Embryonic facial prominence (tissue), 1 donor: ENCODE measurements at regions not wholly inside any gene's neighbourhood (a gene's known extent, or its start where the extent isn't known, plus 50 kb on each side); places are given as distances from the start of the nearest gene placed in this dataset.
"Not testable (repeated sequence)": the region's sequence is repeated elsewhere in the genome, so short reads cannot be mapped to it uniquely, and the experiment has no call there.

Source experiments
- DNase-seq: peaks from one replicate; pipeline ENCODE4 v3.0.0-alpha.2; 2016; ENCODE audit errors: extremely low spot score

DNA sequence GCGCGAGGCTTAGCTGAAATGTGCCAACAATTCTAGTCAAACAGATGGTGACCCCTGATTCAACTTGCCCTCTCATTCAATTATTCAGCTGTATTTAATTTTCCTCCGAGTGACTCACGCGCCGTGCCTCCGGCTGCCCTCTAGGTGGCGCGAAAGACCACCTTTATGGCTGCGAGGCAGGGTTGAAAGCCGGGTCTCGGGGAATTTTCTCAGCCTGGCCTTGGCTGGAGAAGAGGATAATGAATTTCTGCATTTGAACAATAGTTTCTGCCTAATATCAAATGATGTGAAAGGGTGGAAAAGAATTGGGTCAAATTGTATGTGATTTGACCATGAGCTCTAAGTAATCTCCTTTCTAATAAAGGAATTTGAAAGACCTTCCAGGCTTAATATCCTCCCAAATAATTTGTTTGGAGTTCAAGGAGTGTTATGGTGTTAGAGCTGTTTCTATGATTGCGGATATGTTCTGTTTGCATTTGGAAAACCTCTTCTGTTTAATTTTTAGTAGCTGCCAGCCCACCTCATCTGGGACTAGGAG, 310.9 kb downstream of the ZNF536 start:
- peak; percentile 82 for DNase-seq

DNA sequence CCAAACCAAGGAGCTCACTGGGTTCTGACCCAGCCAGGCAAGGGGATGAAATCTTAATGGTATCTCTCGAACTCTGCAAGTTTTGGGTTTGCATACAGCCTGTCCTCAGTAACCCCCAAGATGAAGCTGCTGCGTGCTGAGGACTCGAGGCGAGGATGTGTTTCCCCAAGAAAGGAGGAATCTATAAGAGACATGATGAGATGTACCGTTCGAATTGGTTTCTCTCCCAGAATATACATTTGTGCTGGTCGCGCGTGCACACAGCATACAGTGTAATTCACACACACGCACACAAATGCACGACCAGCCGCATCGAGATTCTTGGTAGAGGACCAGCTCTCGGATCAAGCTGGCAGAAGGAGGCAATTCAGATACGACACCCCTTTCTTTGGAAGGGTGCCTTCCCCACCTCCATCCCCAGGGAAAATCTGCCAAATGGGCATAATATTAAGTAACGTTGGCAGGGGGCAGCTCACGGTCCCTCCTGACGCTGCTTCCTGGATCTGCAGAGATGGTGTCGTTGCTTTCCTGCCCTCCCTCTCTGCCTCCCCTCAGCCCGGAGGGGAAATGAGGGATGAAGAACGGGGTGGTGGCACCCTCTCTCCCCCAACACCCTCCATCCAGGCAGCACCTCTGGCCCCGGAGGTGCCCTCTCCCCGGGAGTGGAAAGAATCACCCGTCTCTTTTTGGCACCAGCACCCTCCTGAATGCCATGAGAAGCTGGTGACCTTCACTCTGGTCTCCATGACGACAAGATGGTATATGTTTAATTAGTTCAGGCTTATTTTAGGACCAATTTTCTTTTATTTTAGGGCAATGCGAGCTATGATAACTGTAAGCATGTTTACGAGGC, 310.2 kb downstream of the ZNF536 start:
- no peak for DNase-seq

DNA sequence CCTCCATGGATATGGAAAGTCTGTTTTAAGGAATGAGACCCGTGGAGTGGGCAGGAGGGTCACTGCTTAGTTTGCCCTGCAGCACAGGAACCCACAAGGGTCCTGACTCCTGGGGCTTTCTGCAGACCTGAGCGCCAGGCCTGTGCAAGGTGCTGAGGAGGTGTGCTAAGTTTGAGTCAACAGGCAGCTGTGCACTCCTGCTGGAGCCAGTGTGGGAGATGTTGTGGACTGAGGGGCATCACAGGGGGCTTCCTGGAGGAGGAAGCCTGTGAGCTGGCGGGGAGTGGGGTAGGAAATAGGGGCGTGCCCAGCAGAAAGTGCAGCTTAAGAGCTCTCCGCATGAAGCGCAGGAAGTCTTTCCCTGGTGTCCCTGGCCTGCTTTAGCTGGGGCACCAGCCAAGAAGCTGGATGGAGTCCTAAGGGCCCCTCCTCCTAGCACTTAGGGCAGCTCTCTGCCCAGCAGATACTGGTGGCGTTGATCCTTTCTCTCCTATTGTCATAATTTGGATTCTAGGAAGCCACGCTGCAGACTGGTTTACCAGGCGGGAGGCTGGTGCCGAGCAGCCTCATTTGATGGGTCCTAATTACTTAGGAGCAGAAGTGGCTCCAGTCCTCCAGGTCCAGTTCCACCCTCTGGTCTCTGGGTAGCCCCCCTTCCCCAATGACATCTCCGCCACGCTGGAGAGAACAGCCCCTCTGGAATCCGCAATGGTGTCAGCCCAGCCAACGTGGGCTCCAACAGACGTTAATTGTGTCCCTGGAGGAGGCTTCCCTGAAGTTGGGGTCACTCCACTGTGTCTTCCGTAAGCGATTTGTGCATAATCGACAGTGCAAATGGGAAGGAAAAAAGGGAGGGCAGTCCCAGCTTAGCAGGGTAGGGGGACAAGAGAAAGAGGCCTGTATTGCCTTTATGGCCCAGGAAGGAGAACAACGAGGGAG, 309.2 kb downstream of the ZNF536 start:
- DNase-seq, result no peak

DNA sequence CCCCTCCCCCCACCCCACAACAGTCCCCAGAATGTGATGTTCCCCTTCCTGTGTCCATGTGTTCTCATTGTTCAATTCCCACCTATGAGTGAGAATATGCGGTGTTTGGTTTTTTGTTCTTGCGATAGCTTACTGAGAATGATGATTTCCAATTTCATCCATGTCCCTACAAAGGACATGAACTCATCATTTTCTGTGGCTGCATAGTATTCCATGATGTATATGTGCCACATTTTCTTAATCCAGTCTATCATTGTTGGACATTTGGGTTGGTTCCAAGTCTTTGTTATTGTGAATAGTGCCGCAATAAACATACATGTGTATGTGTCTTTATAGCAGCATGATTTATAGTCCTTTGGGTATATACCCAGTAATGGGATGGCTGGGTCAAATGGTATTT, 308.2 kb downstream of the ZNF536 start:
- not testable (repeated sequence) for DNase-seq

DNA sequence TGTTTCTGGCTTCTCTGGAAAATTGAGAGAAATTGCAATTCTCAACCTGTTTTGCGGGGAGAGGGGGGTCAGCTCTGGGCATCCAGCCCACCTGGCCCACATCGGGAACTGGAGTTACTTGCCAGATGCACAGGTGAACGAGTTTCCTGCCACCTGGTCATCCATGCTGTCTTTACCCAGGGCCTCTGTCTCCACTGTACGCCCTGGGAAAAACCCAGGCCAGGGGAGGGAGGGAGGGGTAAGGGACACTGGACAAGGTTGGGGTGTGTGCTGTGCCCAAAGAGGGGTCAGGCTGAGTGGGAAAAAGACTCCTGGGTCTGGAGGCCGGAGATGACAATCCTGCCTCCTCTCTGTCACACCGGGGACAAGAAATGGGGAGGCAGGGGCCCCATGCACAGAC, 307.6 kb downstream of the ZNF536 start:
- DNase-seq, result no peak

DNA sequence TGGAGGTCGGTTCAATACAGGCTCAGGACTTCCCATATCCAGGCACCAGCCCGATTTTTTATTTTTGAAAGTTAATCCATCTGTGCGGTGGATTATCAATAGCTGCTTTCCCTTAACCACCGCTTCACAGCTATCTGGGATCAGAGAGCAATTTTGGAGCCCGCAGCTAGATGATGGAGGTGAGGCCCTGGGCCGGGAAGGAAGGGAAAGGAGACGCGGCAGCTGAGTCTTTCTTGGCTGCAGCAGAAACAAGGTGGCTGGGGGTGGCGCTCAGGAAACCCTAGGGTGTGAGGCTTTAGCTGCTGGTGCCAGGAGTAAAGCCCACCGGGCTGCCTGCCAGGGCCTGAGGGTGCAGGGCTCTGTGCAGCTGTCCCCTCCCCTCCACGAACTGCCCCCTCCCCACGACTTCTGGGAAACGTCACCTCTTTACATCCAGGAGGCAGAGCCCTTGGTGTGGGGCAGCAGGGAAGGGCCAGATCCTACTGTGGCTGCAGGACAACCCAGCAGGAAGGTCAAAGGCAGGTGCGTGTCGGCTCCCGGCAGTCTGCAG, 307.0 kb downstream of the ZNF536 start:
- no peak for DNase-seq

DNA sequence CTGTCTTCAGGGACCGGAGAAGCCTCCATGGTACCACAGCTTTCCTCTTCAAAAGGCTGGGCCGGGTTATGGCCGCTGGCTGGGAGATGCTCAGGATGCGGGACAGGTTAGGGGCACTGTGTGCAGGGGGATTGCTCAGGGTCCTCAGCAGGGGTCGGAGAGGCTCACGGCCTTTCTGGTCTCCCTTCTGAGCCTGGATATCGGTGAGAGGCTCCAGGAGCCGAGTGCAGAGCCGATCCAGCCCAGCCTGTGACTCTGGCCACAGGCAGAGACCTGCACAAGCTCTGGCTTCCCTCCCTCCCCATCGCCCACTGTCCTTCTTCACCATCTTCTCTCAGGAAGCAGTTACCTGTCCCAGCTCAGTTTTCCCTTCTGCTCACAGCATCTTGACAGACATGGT, 306.0 kb downstream of the ZNF536 start:
- DNase-seq, result no peak

DNA sequence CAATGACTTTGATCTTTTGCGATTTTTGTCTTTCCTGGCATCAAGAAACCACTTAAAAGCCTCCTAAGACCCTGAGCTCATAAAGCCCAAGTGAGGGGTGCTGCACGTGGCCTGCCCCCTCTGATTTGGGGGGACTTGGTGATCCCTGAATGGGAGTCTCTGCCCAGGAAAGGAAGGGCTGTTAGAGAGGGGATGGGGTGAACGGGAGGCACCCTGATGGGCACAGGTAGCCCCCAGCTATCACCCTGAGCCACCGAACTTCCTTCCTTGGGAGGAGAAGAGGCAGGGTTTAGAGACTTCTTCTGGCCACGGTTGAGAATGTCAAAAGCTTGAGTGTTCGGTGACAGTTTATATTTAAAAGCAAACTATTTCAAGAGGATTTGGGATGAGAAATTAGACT, 305.5 kb downstream of the ZNF536 start:
- DNase-seq, result no peak

DNA sequence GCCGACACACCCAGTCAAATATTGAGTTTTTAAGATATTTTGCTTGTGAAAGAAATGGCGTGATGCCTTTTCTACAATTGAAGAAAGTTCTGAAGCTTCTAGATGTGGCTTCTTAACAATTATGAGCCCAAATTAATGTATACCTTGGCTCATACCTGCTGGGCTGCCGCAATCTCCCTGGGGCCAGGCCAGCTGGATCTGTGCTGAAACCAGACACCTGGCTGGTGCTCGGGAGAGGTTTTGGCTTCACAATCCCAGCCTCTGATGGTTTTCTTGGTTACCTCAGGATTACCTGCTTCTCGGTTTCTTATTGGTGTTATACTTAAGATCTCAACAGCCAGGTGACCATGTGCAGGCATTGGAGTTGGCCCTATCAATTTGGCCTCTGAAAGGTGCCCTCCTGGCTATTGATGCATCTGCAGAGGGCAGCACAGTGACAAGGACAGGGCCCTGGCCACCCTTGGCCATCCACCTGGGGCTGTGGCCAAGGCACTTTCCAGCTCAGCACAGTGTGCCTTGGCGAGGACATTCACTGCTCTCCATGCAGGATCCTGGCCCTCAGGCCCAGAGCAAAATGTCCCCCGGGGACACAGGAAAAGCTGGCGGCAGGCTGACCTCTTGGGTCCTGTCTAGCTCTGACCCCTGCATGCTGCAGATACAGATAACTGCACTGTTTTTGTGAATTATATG, 305.0 kb downstream of the ZNF536 start:
- DNase-seq, result no peak

DNA sequence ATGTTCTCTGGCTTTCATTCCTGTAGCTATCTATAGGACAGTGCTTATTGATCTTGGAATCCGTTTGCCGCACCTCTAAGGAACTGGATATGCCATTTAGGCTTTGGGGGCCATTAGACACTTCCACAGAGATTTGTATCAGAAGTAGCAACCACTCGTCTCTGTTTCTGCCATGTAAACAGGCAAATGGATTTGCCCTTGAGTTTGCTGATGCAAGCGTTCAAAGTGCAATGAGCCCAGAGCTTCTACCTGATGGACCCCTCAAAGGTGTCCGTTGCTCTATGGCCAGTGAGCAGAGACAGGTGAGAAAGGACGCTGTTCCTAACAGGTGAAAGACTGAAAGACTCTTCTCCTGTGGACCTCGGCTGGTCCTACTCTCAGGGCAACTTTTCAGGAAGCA, 302.9 kb downstream of the ZNF536 start:
- DNase-seq, result no peak

DNA sequence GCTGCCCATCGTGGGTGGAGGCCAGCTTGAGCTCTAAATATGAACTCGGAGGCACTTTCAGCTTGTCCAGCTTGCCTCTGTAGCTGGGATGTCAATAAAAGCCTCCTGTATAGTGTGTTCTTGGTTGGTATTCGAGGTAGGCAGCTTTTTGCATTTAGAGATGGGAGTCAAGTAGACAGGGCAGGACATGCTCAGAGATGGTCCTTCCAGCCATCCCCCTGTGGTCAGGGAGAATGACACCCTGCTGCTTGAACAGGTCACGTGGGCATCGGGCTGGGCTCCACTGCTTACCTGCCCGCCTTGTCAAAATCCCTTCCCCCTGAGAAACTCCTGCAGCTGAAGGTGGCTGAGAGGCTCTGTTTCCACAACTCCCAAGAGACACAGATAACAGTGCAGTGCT, 302.5 kb downstream of the ZNF536 start:
- DNase-seq, result no peak

DNA sequence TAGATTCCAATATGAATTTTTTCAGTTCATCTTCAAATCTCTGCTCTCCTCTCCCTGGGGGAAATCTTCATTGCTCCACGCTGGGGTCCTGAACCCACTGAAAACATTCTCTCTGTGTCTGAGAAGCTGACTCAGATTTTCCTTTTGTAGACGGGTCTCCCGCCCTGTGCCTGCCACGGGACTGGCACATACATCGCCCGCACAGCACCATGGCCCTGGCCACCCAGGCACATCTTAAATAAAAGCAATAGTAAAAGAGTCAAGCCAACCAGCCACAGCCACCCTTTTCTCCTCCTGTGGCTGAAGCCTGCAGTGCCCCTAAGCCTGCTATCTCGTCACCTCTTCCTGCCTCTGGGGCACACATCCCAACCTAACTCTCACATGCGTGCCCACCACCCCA, 301.2 kb downstream of the ZNF536 start:
- DNase-seq, result no peak

DNA sequence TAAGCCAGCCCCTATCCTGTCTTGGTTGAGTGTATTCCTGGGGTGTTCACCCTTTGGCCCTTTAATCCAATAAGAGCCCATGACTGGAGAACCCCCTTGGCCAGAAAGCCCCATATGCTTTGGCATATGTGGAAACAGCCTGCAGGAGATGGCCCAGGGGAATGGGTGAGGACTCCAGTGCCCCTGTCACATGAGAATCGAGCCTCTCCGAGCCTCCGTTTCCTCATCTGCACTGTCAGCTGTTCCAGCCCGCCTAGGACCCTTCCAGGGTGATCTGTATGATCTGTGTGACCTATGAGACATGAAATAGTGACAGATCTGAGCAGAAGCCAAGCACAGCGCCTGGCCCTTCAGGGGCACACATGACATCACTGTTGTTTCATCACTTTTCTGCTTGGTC, 300.7 kb downstream of the ZNF536 start:
- DNase-seq, result no peak

DNA sequence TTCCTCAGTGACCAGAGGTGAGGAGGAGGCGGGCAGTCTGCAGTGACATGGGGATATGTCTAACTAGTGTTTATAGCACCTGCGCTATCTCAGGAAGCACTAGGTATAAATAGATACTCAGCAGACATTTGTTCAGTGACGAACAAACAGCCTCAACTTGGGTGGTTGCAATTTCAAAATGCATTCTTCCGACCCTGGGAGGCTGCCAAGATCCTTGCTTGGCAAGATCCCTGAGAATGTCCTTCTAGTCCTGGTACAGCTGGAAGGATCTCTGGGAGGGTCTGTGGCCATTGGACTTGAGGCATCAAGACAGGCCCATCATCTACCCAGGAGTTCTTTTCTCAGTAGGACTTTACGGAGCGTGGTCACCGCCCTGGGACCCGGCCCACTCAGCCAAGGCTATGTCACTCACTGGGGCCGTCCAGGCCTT, 299.5 kb downstream of the ZNF536 start:
- no peak for DNase-seq

DNA sequence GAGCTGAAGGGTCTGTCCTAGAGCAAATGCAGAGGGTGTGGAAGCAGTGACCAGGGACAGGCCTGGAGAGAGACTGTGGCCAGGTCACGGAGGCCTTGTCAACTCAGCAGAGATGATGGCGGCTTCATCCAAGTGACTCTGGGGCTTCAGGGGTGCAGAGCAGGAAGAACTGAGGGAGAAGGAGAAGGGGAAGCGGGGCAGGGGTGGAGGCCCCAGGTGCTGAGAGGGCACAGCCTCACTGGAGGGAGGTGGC, 299.1 kb downstream of the ZNF536 start:
- no peak for DNase-seq

DNA sequence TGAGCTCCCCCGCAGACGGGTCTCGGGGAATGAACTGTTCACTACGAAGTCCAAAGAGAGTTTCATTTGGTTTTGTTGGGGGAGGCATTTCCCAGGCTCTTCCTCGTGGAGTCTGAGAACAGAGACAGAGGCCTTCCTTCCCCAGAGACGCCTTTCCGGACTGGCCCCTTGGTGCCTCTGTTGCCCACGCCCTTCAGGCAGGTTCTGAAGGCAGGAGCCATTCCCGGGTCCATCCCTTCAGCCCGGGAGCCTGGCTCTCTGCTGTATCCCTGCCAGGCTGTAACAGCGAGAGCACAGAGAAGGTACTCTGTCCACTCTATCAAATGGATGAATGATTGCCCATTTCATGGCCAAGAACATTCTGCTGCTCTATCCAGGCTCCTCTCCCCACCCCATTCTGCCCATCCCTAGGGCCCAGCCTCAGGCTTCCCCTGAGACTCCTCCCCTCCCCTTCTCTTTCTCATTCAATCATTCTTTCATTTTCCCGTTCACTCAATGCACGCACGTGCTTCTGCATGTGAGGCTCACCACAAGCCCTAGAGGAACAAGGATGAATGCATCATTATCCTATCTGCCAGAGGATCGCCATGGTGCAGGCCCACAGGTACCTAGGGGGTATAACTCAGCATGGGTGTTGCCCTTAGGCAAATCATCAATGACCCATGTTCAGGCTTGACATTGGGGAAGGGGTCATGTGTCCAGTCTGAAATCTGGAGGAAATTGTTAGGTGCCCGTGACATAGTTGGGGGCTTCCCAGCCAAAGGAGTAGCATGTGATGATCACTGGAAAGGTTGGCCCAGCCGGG, 298.6 kb downstream of the ZNF536 start:
- no peak for DNase-seq

DNA sequence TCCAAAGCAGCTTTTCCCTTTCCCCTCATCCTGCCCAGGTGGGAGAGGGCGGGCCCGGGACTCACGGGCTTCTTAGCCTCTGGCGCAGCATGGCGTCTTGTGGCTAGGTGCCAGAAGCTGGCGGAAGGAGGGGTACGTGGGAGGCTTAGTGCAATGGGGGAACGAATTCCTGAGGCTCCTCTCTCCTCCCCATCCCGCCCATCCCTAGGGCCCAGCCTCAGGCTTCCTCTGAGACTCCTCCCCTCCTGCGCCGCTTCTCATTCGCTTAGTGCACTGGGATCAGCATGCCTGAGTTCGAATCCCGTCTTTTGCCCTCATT, 297.8 kb downstream of the ZNF536 start:
- no peak for DNase-seq

DNA sequence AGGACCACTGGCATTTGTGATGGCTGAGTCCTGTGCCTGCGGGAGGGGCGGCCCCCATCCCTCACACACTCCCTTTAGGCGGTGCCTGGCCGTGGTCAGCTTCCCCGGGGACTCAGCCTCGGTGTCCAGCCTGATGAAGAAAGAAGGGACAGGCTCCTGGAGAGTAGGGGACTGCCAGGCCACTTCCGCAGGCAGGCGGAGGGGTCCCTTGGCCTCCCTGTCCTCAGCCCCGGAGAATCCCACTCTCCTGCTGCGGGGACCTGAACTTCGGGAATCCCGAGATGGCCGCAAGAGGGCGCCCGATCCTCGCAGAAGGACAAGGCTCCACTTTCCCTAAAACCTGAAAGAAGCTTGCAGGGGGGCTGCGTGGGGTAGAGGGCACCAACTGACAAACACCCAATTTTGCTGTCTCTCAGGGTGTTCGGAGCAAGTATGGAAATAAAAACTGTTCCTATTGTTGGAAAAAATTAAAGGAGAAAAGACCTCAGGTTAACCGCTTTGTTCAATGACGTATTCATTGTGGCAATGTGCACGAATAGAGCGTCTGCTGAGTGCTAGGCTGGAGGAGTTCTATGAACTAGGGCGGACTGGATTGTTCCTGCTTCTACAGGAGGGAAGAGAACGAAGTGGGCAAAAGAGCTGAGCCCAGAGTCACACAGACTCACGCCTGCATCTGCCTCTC, 297.3 kb downstream of the ZNF536 start:
- no peak for DNase-seq

DNA sequence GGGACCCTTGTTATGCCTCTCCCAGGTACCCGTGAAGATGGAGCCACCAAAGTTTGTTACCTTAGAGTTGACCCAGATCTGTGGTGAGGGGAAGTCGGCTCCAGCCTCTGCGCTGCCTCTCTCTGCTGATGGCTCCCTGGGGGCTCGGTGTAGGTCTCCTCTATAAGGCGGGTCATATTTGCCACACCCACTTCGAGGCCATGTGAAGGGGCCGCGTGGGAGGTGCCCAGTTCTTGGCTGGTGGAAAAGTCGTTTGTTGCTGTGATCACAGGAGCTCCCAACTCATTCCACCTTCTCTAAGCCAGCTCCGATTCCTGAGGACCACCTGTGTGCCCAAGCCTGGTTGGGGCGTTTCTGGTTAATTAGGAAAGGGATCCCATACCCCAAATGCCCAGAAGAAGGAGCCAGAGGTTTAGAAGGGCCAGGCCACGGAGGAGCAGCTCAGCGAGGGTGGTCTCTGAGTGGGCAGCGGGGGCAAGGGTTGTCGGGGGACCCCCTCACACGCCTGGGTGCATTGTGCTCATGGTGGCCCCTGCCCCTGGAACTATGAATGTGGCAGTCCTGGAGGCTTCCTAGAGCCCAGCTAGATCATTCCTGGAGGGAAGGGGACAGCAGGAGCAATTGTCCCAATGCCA, 296.5 kb downstream of the ZNF536 start:
- DNase-seq, result no peak

DNA sequence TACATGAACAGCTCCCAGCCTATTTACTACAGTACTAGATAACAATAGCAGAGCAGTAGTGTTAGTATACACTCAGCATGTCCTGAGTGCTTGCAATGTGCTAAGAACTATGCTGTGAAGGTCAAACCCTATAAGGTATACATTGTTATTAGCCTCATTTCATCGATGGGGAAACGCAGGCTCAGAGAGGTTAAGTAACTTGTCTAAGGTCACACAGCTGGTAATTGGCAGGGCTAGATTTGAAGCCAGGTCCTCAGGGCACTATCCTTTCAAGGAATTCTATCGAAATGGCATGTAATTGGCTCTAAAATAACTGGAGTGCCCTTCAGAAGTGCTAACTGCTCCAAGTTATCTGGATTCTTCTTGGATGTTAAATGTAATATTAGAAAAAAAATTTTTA, 295.6 kb downstream of the ZNF536 start:
- DNase-seq, result no peak
